ENCODE measurements at regions not wholly inside any gene's neighbourhood (a gene's known extent, or its start where the extent isn't known, plus 50 kb on each side); places are given as distances from the start of the nearest gene placed in this dataset.

GRCh38 chr4:35649011-35649410, 595.3 kb downstream of the ARAP2 start:
- Histone ChIP-seq H3K9me3 (no peaks in the 10 kb centered on the region), H3K4me3 (ENCODE audit: control insufficient read depth in 1 of 2, extremely low read depth in 1 of 2, low read length in 1 of 2) (no peak overlapping the region), H3K27me3 (replicated peaks in 1 of 2; ENCODE audit: control insufficient read depth in 2 of 2, extremely low read depth in 1 of 2, insufficient read depth in 2 of 2, low read length in 1 of 2) (no peaks in the 10 kb centered on the region), H3K36me3 (ENCODE audit: control insufficient read depth in 2 of 2, extremely low read depth in 1 of 2, insufficient read depth in 1 of 2, low read length in 1 of 2) (no peaks in the 10 kb centered on the region), H3K27ac (ENCODE audit: low read length) (no peak overlapping the region), H3K4me1 (ENCODE audit: control insufficient read depth in 1 of 2, extremely low read depth in 1 of 2, insufficient read depth in 2 of 2, low read length in 2 of 2) (no peaks in the 10 kb centered on the region)
- H3K27me3 Mint-ChIP-seq = no peaks in the 10 kb centered on the region
- ChIA-PET POLR2A (no interaction called here), CTCF (interaction anchor here in 1 of 2 donors (0.7 kb wide), 1 partner anchor 19 kb away, joined by 3 read pairs; no protein-coding TSS in a partner anchor)
- H3K4me3 Mint-ChIP-seq = no peak overlapping the region
- H3K9me3 Mint-ChIP-seq = no peaks in the 10 kb centered on the region
- no peak overlapping the region for H3K27ac Mint-ChIP-seq
- DNase-seq = no peak
- no peaks in the 10 kb centered on the region for H3K4me1 Mint-ChIP-seq
- no peak for ATAC-seq (replicated peaks in 1 of 4)
- 97% methylated on average over 3 of the region's 3 CpGs for WGBS (ENCODE audit: insufficient coverage)
- no peaks in the 10 kb centered on the region for H3K36me3 Mint-ChIP-seq

DNA sequence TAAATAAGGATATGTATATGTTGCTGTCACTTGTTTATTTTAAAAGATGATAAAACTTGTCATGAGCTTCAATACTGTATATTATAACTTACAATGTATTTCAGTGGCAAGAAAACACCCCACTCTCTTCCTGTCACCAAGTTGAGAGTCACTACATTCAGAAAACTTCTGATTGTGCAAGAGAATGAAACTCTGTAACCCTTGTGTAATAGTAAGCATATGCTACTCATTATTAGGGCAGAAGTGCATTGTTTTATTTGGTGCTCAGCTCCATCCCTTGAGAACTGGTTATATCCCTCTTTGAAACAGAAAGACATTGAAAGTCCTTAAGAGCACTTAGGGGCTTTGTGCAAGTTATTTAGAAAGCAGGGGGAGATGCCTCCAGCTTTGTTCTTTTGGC, 594.5 kb downstream of the ARAP2 start:
- H3K27ac Mint-ChIP-seq = no peak overlapping the region
- Histone ChIP-seq H3K27ac (ENCODE audit: low read length) (no peak overlapping the region), H3K9me3 (no peaks in the 10 kb centered on the region), H3K4me3 (ENCODE audit: control insufficient read depth in 1 of 2, extremely low read depth in 1 of 2, low read length in 1 of 2) (no peak overlapping the region), H3K4me1 (ENCODE audit: control insufficient read depth in 1 of 2, extremely low read depth in 1 of 2, insufficient read depth in 2 of 2, low read length in 2 of 2) (no peaks in the 10 kb centered on the region), H3K27me3 (replicated peaks in 1 of 2; ENCODE audit: control insufficient read depth in 2 of 2, extremely low read depth in 1 of 2, insufficient read depth in 2 of 2, low read length in 1 of 2) (no peaks in the 10 kb centered on the region), H3K36me3 (ENCODE audit: control insufficient read depth in 2 of 2, extremely low read depth in 1 of 2, insufficient read depth in 1 of 2, low read length in 1 of 2) (no peaks in the 10 kb centered on the region)
- POLR2A ChIA-PET = no interaction called here
- H3K27me3 Mint-ChIP-seq = no peaks in the 10 kb centered on the region
- no peaks in the 10 kb centered on the region for H3K4me1 Mint-ChIP-seq
- ATAC-seq (replicated peaks in 1 of 4) (no peak), DNase-seq (no peak)
- H3K36me3 Mint-ChIP-seq = no peaks in the 10 kb centered on the region
- CTCF ChIA-PET = no interaction called here
- H3K4me3 Mint-ChIP-seq = no peak overlapping the region
- no peaks in the 10 kb centered on the region for H3K9me3 Mint-ChIP-seq

GRCh38 chr4:35652197-35652596, 592.1 kb downstream of the ARAP2 start:
- peaks cover 0 to 2% (median 0%) of the 10 kb centered on the region in 3 donors for H3K9me3 Mint-ChIP-seq
- 71% methylated on average over 1 of the region's 4 CpGs for WGBS (ENCODE audit: insufficient coverage)
- no peaks in the 10 kb centered on the region for H3K36me3 Mint-ChIP-seq
- H3K27me3 ChIP-seq (replicated peaks in 1 of 2; ENCODE audit: control insufficient read depth in 2 of 2, extremely low read depth in 1 of 2, insufficient read depth in 2 of 2, low read length in 1 of 2) = no peaks in the 10 kb centered on the region
- H3K4me1 ChIP-seq (ENCODE audit: control insufficient read depth in 1 of 2, extremely low read depth in 1 of 2, insufficient read depth in 2 of 2, low read length in 2 of 2) = no peaks in the 10 kb centered on the region
- DNase-seq (no peak), ATAC-seq (replicated peaks in 1 of 4) (no peak)
- H3K4me1 Mint-ChIP-seq = no peaks in the 10 kb centered on the region
- no peak overlapping the region for H3K4me3 ChIP-seq (ENCODE audit: control insufficient read depth in 1 of 2, extremely low read depth in 1 of 2, low read length in 1 of 2)
- no peak overlapping the region for H3K4me3 Mint-ChIP-seq
- POLR2A ChIA-PET = no interaction called here
- H3K36me3 ChIP-seq (ENCODE audit: control insufficient read depth in 2 of 2, extremely low read depth in 1 of 2, insufficient read depth in 1 of 2, low read length in 1 of 2) = no peaks in the 10 kb centered on the region
- no peaks in the 10 kb centered on the region for H3K9me3 ChIP-seq
- H3K27me3 Mint-ChIP-seq = no peaks in the 10 kb centered on the region
- CTCF ChIA-PET = interaction anchor here in 1 of 2 donors (0.6 kb wide), 1 partner anchor 359 kb away, joined by 6 read pairs; no protein-coding TSS in a partner anchor
- no peak overlapping the region for H3K27ac ChIP-seq (ENCODE audit: low read length)
- no peak overlapping the region for H3K27ac Mint-ChIP-seq

GRCh38 chr4:35653451-35653850, 590.9 kb downstream of the ARAP2 start:
- CTCF ChIA-PET = no interaction called here
- DNase-seq (no peak), ATAC-seq (replicated peaks in 1 of 4) (no peak)
- Histone ChIP-seq H3K4me1 (ENCODE audit: control insufficient read depth in 1 of 2, extremely low read depth in 1 of 2, insufficient read depth in 2 of 2, low read length in 2 of 2) (no peaks in the 10 kb centered on the region), H3K27me3 (replicated peaks in 1 of 2; ENCODE audit: control insufficient read depth in 2 of 2, extremely low read depth in 1 of 2, insufficient read depth in 2 of 2, low read length in 1 of 2) (no peaks in the 10 kb centered on the region), H3K27ac (ENCODE audit: low read length) (no peak overlapping the region), H3K36me3 (ENCODE audit: control insufficient read depth in 2 of 2, extremely low read depth in 1 of 2, insufficient read depth in 1 of 2, low read length in 1 of 2) (no peaks in the 10 kb centered on the region), H3K9me3 (no peaks in the 10 kb centered on the region), H3K4me3 (ENCODE audit: control insufficient read depth in 1 of 2, extremely low read depth in 1 of 2, low read length in 1 of 2) (no peak overlapping the region)
- Mint-ChIP-seq H3K4me1 (no peaks in the 10 kb centered on the region), H3K9me3 (peaks cover 0 to 2% (median 0%) of the 10 kb centered on the region in 3 donors), H3K4me3 (no peak overlapping the region), H3K27me3 (no peaks in the 10 kb centered on the region), H3K36me3 (no peaks in the 10 kb centered on the region), H3K27ac (no peak overlapping the region)
- POLR2A ChIA-PET = no interaction called here

GRCh38 chr4:35673137-35673536, 571.2 kb downstream of the ARAP2 start:
- no peaks in the 10 kb centered on the region for H3K36me3 Mint-ChIP-seq
- H3K9me3 ChIP-seq = no peaks in the 10 kb centered on the region
- CTCF ChIA-PET = no interaction called here
- no peaks in the 10 kb centered on the region for H3K36me3 ChIP-seq (ENCODE audit: control insufficient read depth in 2 of 2, extremely low read depth in 1 of 2, insufficient read depth in 1 of 2, low read length in 1 of 2)
- no peak overlapping the region for H3K4me3 Mint-ChIP-seq
- no peak overlapping the region for H3K27ac ChIP-seq (ENCODE audit: low read length)
- no peaks in the 10 kb centered on the region for H3K27me3 ChIP-seq (replicated peaks in 1 of 2; ENCODE audit: control insufficient read depth in 2 of 2, extremely low read depth in 1 of 2, insufficient read depth in 2 of 2, low read length in 1 of 2)
- no peaks in the 10 kb centered on the region for H3K27me3 Mint-ChIP-seq
- DNase-seq (no peak), ATAC-seq (replicated peaks in 1 of 4) (no peak)
- no CpG with 5 or more reads among the region's 1 CpG for WGBS (ENCODE audit: insufficient coverage)
- no peaks in the 10 kb centered on the region for H3K9me3 Mint-ChIP-seq
- no peak overlapping the region for H3K27ac Mint-ChIP-seq
- POLR2A ChIA-PET = no interaction called here
- H3K4me1 ChIP-seq (ENCODE audit: control insufficient read depth in 1 of 2, extremely low read depth in 1 of 2, insufficient read depth in 2 of 2, low read length in 2 of 2) = no peaks in the 10 kb centered on the region
- H3K4me1 Mint-ChIP-seq = no peaks in the 10 kb centered on the region
- H3K4me3 ChIP-seq (ENCODE audit: control insufficient read depth in 1 of 2, extremely low read depth in 1 of 2, low read length in 1 of 2) = no peak overlapping the region

- H3K36me3 Mint-ChIP-seq = no peaks in the 10 kb centered on the region
- no peak overlapping the region for H3K27ac Mint-ChIP-seq
- Histone ChIP-seq H3K27me3 (replicated peaks in 1 of 2; ENCODE audit: control insufficient read depth in 2 of 2, extremely low read depth in 1 of 2, insufficient read depth in 2 of 2, low read length in 1 of 2) (no peaks in the 10 kb centered on the region), H3K4me1 (ENCODE audit: control insufficient read depth in 1 of 2, extremely low read depth in 1 of 2, insufficient read depth in 2 of 2, low read length in 2 of 2) (no peaks in the 10 kb centered on the region), H3K36me3 (ENCODE audit: control insufficient read depth in 2 of 2, extremely low read depth in 1 of 2, insufficient read depth in 1 of 2, low read length in 1 of 2) (no peaks in the 10 kb centered on the region), H3K27ac (ENCODE audit: low read length) (no peak overlapping the region), H3K9me3 (no peaks in the 10 kb centered on the region), H3K4me3 (ENCODE audit: control insufficient read depth in 1 of 2, extremely low read depth in 1 of 2, low read length in 1 of 2) (no peak overlapping the region)
- DNase-seq (no peak), ATAC-seq (replicated peaks in 1 of 4) (no peak)
- CTCF ChIA-PET = no interaction called here
- POLR2A ChIA-PET = no interaction called here
- H3K4me1 Mint-ChIP-seq = no peaks in the 10 kb centered on the region
- H3K27me3 Mint-ChIP-seq = no peaks in the 10 kb centered on the region
- no peak overlapping the region for H3K4me3 Mint-ChIP-seq
- no CpG with 5 or more reads among the region's 1 CpG for WGBS (ENCODE audit: insufficient coverage)
- H3K9me3 Mint-ChIP-seq = peaks cover 3 to 8% (median 3%) of the 10 kb centered on the region in 3 donors
Measured at GRCh38 chr4:35684755-35685154, 559.6 kb downstream of the ARAP2 start.

DNA sequence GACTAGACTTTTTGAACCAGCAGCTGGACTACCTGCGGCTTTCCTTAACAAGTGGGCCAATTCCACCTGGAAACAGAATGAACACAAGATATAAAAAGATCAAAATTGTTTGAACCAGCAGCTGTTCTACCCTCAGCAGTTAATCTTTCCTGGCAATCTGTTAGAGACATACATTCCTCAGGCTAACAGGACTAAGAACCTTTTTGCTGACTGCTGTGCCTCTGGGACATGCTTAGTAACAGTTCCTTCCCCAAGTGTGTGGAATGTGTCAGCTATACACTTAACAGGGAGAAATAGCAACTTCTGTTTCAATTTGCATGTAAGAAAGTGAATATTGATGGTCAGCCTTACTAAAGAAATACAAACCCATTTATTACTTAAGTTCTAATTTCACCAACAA, 554.4 kb downstream of the ARAP2 start:
- Histone ChIP-seq H3K9me3 (no peaks in the 10 kb centered on the region), H3K4me3 (ENCODE audit: control insufficient read depth in 1 of 2, extremely low read depth in 1 of 2, low read length in 1 of 2) (no peak overlapping the region), H3K27ac (ENCODE audit: low read length) (no peak overlapping the region), H3K36me3 (ENCODE audit: control insufficient read depth in 2 of 2, extremely low read depth in 1 of 2, insufficient read depth in 1 of 2, low read length in 1 of 2) (no peaks in the 10 kb centered on the region), H3K27me3 (replicated peaks in 1 of 2; ENCODE audit: control insufficient read depth in 2 of 2, extremely low read depth in 1 of 2, insufficient read depth in 2 of 2, low read length in 1 of 2) (no peaks in the 10 kb centered on the region), H3K4me1 (ENCODE audit: control insufficient read depth in 1 of 2, extremely low read depth in 1 of 2, insufficient read depth in 2 of 2, low read length in 2 of 2) (no peaks in the 10 kb centered on the region)
- H3K27ac Mint-ChIP-seq = no peak overlapping the region
- ChIA-PET POLR2A (no interaction called here), CTCF (no interaction called here)
- peaks cover 0 to 6% (median 0%) of the 10 kb centered on the region in 3 donors for H3K9me3 Mint-ChIP-seq
- WGBS (ENCODE audit: insufficient coverage) = 86% methylated on average over 1 of the region's 1 CpG
- no peak overlapping the region for H3K4me3 Mint-ChIP-seq
- H3K27me3 Mint-ChIP-seq = no peaks in the 10 kb centered on the region
- ATAC-seq (replicated peaks in 1 of 4) (no peak), DNase-seq (no peak)
- no peaks in the 10 kb centered on the region for H3K36me3 Mint-ChIP-seq
- no peaks in the 10 kb centered on the region for H3K4me1 Mint-ChIP-seq
